ENCODE measurements at regions not wholly inside any gene's neighbourhood (a gene's known extent, or its start where the extent isn't known, plus 50 kb on each side); places are given as distances from the start of the nearest gene placed in this dataset.

DNA sequence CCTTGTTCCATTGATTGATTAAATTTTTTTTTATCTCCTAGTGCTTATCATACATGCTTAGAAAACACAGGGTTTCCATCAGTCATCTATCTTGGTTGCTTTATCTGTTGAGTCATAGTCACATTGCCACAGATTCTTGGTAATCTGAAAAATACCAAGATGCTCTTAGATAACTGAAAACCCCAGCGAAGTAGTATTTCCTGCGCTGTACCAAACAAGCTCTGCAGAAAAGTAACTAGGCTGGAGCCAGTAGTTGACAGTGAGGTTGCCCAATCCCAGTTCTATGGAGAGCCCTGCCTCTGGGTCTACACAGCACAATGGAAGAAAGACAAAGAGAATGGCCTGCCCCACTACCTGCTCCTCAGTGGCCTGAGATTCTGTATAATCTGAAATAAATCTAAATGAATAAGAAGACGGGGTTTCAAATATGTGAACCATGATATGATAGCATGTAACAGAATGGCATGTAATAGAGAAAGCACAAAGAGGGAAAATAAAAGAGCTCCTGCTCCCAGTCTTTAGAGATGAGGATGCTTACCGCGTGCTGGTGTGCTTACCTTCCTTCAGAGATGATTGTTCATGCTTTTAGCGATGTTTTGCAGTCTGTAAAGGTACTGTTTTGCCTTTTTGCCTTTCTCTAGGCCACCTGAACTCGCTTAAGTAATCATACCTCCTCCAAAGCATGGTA lies 55.3 kb upstream of the RAPGEF2 start:
- ATAC-seq (ENCODE audit: insufficient read depth, low FRiP score) (no peak), DNase-seq (peak in 1 of 3 donors; percentile 10)
- H3K27me3 ChIP-seq (ENCODE audit: control insufficient read depth in 3 of 3, insufficient read depth in 3 of 3, low read length in 2 of 3), result no peaks in the 10 kb centered on the region
- no peak overlapping the region for H3K9ac ChIP-seq (ENCODE audit: insufficient read depth in 1 of 2, low read length in 2 of 2)
- peak overlapping the region in 1 of 2 donors; percentile 26 for H3K27ac ChIP-seq (ENCODE audit: low read depth in 1 of 2, low read length in 1 of 2)
- no peak overlapping the region for H3K4me3 ChIP-seq
- peaks cover 0 to 4% (median 0%) of the 10 kb centered on the region in 5 donors for H3K4me1 ChIP-seq (ENCODE audit: control insufficient read depth in 5 of 5, insufficient read depth in 5 of 5, low read length in 5 of 5)
- H3K36me3 ChIP-seq (ENCODE audit: control insufficient read depth in 4 of 4, insufficient read depth in 4 of 4, low read length in 4 of 4), result no peaks in the 10 kb centered on the region
- WGBS, 2 donors, result 68% methylated on average over 7 of the region's 7 CpGs
- no peaks in the 10 kb centered on the region for H3K9me3 ChIP-seq (ENCODE audit: control insufficient read depth in 4 of 4, insufficient read depth in 3 of 4, low read length in 3 of 4)
- TF ChIP-seq, protein P1, sequence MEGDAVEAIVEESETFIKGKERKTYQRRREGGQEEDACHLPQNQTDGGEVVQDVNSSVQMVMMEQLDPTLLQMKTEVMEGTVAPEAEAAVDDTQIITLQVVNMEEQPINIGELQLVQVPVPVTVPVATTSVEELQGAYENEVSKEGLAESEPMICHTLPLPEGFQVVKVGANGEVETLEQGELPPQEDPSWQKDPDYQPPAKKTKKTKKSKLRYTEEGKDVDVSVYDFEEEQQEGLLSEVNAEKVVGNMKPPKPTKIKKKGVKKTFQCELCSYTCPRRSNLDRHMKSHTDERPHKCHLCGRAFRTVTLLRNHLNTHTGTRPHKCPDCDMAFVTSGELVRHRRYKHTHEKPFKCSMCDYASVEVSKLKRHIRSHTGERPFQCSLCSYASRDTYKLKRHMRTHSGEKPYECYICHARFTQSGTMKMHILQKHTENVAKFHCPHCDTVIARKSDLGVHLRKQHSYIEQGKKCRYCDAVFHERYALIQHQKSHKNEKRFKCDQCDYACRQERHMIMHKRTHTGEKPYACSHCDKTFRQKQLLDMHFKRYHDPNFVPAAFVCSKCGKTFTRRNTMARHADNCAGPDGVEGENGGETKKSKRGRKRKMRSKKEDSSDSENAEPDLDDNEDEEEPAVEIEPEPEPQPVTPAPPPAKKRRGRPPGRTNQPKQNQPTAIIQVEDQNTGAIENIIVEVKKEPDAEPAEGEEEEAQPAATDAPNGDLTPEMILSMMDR (IDR thresholded peaks at IDR 0.05; ENCODE audit: control extremely low read depth, extremely low read depth), result no peak

GRCh38 chr4:159048166-159048886 lies 54.6 kb upstream of the RAPGEF2 start:
- no peak overlapping the region for H3K9ac ChIP-seq (ENCODE audit: insufficient read depth in 1 of 2, low read length in 2 of 2)
- no peaks in the 10 kb centered on the region for H3K36me3 ChIP-seq (ENCODE audit: control insufficient read depth in 4 of 4, insufficient read depth in 4 of 4, low read length in 4 of 4)
- H3K27ac ChIP-seq (ENCODE audit: low read depth in 1 of 2, low read length in 1 of 2), result peak overlapping the region; percentile 29 to 49
- DNase-seq, result peak; percentile 82 to 85 (median 82)
- WGBS, 2 donors, result 32 to 57% methylated on average over 16 of the region's 16 CpGs
- TF ChIP-seq, protein P1 (IDR thresholded peaks at IDR 0.05; ENCODE audit: control extremely low read depth, extremely low read depth), result no peak
- no peaks in the 10 kb centered on the region for H3K9me3 ChIP-seq (ENCODE audit: control insufficient read depth in 4 of 4, insufficient read depth in 3 of 4, low read length in 3 of 4)
- peak; percentile 89 for ATAC-seq (ENCODE audit: insufficient read depth, low FRiP score)
- peak overlapping the region; percentile 25 for H3K4me3 ChIP-seq
- no peaks in the 10 kb centered on the region for H3K27me3 ChIP-seq (ENCODE audit: control insufficient read depth in 3 of 3, insufficient read depth in 3 of 3, low read length in 2 of 3)
- peaks cover 0 to 4% (median 0%) of the 10 kb centered on the region in 5 donors for H3K4me1 ChIP-seq (ENCODE audit: control insufficient read depth in 5 of 5, insufficient read depth in 5 of 5, low read length in 5 of 5)

DNA sequence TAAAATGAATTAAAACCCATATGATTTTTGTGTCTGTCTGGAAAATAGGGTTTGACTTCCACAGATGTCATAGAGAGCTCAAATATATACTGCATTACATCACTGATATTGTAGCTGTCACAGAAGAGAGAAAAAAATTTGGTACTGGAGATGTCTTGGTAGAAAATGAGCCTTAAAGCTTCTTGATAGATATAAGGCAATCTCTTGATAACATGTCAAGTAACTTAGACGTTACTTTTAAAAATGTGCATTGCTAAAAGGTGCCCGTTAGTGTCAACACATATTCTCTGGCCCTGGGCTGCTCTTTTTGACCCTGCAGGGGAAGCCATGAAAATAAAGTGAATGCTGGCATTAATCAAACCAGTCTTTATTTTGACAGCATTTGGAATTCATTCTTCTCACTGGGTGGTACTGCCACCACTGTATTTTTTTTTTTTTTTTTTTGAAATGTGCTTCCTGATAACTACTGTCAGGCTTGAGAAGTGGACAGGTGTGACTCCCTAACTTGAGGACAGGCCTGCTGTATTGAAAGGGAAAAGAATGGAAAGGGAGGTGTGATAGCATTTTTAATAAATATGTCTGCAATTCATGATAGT lies 53.0 kb upstream of the RAPGEF2 start:
- Histone ChIP-seq H3K4me3 (no peak overlapping the region), H3K9me3 (ENCODE audit: control insufficient read depth in 4 of 4, insufficient read depth in 3 of 4, low read length in 3 of 4) (no peaks in the 10 kb centered on the region), H3K27ac (ENCODE audit: low read depth in 1 of 2, low read length in 1 of 2) (no peak overlapping the region), H3K36me3 (ENCODE audit: control insufficient read depth in 4 of 4, insufficient read depth in 4 of 4, low read length in 4 of 4) (no peaks in the 10 kb centered on the region), H3K9ac (ENCODE audit: insufficient read depth in 1 of 2, low read length in 2 of 2) (no peak overlapping the region), H3K4me1 (ENCODE audit: control insufficient read depth in 5 of 5, insufficient read depth in 5 of 5, low read length in 5 of 5) (peaks cover 0 to 4% (median 0%) of the 10 kb centered on the region in 5 donors), H3K27me3 (ENCODE audit: control insufficient read depth in 3 of 3, insufficient read depth in 3 of 3, low read length in 2 of 3) (no peaks in the 10 kb centered on the region)
- 78 to 81% methylated on average over 2 of the region's 2 CpGs for WGBS, 2 donors
- ATAC-seq (ENCODE audit: insufficient read depth, low FRiP score) (no peak), DNase-seq (no peak)
- TF ChIP-seq, protein P1 (IDR thresholded peaks at IDR 0.05; ENCODE audit: control extremely low read depth, extremely low read depth), result no peak
